Epithelial cell of prostate (primary cell): ENCODE measurements at regions not wholly inside any gene's neighbourhood (a gene's known extent, or its start where the extent isn't known, plus 50 kb on each side); places are given as distances from the start of the nearest gene placed in this dataset.
"Not testable (repeated sequence)": the region's sequence is repeated elsewhere in the genome, so short reads cannot be mapped to it uniquely, and the experiment has no call there.

Experiments
- DNase-seq: peaks from one replicate; pipeline ENCODE4 v3.0.0-alpha.2; 2011; ENCODE audit warnings: low read depth, low spot score
- H3K27ac ChIP-seq: fragments of 450-650 bp; 2 replicates; pipeline ENCODE4 v1.5.1; 2017; ENCODE audit warnings: mild to moderate bottlenecking

DNA sequence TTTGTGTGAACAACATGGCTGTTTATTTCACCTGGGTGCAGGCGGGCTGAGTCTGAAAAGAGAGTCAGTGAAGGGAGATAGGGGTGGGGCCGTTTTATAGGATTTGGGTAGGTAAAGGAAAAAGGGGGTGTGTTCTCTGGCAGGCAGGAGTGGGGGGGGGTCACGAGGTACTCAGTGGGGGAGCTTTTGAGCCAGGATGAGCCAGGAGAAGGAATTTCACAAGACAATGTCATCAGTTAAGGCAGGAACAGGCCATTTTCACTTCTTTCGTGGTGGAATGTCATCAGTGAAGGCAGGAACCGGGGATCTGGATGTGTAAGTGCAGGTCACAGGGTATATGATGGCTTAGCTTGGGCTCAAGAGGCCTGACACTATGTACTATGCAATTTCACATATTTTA lies 184.8 kb upstream of the SEMA3E start:
- not testable (repeated sequence) for DNase-seq, H3K27ac ChIP-seq

DNA sequence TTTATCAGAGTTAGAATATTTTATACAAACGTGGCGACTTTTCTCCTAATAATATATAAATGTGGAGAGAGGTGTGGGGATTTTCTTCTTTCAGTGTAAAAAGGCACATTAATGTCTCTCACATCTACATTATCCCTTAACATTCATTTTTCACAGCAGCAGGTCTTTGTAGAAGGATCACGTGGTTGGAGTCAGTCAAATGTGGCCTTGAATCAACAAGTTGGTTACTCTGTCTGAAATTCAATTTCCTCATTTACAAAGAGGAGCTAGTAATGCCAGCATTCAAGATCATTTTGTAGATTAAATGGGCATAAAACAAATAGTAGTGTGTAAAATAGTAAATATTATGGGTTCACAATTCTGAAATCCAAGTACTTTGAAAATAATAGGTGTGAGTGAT lies 183.1 kb upstream of the SEMA3E start:
- DNase-seq: no peak
- no peak overlapping the region for H3K27ac ChIP-seq

DNA sequence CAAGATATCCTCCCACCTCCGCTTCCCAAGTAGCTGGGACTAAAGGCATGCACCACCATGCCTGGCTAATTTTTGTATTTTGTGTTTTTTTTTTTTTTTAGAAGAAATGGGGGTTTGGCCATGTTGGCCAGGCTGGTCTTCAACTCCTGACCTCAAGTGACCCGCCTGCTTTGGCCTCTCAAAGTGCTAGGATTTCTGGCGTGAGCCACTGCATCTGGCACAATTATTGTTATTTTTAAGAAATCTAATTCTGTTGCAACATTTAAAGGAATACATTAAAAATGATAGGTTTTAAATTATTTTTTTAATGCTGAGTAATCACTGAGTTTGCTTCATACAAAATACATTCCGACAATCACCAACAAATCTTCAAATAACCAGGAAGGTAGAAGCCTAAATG lies 178.1 kb upstream of the SEMA3E start:
- no peak overlapping the region for H3K27ac ChIP-seq
- DNase-seq: no peak

DNA sequence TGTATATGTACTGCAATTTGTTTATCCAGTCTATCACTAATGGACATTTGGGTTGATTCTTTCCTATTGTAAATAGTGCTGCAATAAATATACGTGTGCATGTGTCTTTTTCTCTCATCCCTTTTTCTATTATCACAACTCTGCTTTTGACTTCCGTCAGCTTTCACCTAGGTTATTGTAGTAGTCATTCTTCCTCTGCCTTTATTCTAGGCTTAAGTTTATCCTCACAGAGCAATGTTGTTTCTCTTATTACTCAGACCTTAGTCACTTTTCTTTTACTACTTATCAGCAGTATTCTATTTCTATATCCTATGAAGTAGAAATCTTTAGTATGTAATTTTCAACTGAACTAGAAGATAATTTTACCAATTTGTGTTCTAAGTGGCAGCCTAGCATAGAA lies 175.3 kb upstream of the SEMA3E start:
- DNase-seq: peak; percentile 3
- H3K27ac ChIP-seq: no peak overlapping the region

DNA sequence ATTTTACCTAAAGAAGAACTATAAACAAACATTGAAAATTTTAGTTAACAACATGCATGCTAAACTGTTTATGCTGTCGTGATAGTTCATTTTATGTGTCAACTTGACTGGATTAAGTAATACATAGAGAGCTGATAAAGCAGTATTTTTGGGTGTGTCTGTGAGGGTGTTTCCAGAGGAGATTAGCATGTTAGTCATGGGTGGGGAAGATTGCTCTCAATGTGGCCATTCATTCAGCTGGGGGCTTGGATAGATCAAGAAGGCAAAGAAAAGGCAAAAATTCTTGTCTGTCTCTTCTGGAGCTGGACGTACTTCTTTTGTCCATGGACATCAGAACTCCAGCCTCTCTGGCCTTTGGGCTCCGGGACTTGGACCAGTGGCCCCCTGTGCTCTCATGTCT lies 172.9 kb upstream of the SEMA3E start:
- no peak for DNase-seq

DNA sequence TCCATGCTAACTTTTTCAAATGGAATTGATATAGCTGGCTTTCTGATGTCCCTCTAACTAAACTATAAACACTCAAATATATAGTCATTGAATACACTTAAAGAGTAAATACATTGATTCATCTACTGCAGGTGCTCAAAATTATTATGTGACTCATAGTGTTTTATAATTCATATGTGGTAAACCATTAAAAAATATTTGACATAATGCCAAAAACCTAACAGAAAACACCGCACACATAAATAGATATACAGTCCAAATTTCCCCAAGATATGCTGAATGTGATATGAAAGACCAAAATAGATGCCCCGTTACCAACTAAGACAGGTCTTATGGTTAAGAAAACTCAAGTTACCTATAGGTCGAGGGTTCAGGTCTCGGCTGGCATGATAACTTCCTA lies 171.7 kb upstream of the SEMA3E start:
- no peak overlapping the region for H3K27ac ChIP-seq
- no peak for DNase-seq

More for the DNA sequence above, 172.9 kb upstream of the SEMA3E start:
- no peak overlapping the region for H3K27ac ChIP-seq

DNA sequence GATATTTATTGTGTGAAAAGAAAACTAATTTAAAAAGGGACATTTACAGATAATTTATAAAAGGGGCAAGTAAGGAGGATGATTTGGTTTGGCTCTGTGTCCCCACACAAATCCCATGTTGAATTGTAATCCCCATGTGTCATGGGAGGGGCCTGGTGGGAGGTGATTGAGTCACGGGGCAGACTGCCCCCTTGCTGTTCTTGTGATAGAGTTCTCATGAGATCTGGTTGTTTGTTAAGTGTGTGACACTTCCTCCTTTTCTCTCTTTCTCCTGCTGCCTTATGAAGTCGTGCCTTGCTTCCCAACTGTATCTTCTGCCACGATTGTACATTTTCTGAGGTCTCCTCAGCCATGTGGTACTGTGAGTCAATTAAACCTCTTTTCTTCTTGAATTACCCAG lies 171.0 kb upstream of the SEMA3E start:
- no peak overlapping the region for H3K27ac ChIP-seq
- no peak for DNase-seq

DNA sequence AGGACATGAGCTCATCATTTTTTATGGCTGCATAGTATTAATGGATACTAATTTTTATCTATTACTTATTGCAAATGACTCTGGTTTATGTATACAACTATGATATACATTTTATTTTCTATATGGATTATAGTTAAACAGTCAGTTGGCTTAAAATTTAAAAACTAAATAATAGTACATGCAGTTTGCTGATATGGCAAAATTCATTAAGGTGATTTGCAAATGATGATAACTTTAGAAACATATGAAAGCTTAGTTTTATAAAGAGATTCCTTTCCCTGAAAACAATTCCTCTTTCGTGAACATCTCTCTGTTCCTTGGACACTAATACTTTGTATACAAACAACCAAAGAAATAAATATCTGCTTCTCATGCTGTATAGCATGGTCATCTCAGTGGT lies 165.5 kb upstream of the SEMA3E start:
- no peak overlapping the region for H3K27ac ChIP-seq
- no peak for DNase-seq

DNA sequence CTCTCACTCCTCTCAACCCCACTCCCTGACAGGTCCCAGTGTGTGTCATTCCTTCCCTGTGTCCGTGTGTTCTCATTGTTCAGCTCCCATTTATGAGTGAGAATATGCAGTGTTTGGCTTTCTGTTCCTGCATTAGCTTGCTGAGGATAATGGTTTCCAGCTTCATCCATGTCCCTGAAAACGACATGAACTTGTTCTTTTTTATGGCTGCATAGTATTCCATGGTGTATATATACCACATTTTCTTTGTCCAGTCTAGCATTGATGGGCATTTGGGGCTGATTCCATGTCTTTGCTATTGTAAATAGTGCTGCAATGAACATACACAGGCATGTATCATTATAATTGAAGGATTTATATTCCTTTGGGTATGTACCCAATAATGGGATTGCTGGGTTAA lies 163.6 kb upstream of the SEMA3E start:
- DNase-seq, H3K27ac ChIP-seq: not testable (repeated sequence)

DNA sequence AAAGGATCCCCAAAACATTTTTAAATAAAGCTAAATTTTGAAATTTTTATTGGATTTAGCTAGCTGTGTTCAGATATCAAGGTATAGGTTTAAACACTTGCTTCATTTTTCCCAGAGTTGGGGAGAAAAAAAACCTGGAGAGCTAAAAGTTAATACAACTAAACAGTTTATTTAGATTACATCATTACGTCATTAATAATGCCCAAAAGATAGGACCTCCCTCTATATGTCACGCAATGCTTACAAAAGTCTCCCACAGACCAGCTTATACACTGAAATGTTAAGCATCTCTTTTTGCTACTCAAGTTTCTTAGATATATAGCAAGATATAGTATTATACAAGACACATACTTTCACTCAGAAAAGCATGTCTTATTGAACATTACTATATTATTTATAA lies 160.0 kb upstream of the SEMA3E start:
- H3K27ac ChIP-seq: no peak overlapping the region
- DNase-seq: no peak

DNA sequence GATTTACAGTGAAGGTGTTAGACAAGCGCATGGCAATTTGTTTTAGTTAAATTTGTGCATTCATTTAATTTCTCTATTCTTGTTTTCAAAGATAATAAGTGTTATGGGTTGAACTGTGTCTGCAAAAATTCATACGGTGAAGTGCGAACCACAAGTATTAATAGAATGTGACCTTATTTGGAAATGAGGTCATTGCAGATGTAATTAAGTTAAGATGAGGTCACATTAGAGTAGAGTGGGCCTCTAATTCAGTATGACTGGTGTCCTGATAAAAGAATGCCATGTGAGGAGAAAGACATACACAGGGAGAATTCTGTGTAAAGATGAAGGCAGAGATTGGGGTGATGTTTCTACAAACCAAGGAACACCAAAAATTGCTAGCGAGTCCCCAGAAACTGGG lies 158.8 kb upstream of the SEMA3E start:
- H3K27ac ChIP-seq: no peak overlapping the region
- DNase-seq: no peak

DNA sequence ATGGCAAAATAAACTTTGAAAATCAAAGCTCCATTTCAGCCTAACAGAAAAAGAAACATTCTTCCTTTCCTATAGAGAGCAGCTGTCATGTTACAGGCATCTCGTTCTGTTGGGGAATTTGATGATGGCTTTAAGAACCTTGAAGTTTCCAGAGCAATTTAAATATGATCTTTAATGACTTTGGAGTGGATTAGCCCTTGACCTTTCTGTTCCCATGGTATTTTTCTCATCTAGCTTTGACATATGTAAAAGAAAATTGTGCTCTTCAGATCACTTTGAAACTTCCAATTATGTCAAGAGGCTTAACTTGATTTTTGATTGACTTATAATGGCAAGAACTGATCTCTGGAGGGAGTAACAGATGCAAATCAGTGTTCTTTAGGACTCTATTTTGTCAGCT lies 157.6 kb upstream of the SEMA3E start:
- H3K27ac ChIP-seq: no peak overlapping the region
- DNase-seq: no peak

DNA sequence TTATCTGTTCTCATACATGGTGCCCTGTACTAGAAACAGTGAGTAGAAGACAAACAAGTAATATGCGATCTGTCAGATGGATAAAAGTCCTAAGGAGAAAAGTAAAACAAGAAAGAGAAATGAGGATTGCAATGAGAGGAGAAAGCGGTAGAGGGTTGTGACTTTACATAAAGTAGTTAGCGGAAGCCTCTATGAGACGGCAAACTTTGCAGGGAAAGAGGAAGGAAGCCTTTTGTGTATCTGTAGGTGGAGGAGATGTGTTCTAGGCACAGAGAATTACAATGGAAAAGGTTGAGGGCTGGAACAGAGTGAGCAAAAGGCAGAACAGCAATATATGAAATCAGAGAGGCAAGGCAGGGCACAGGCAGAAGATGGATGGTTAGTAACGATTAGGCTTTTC lies 150.4 kb upstream of the SEMA3E start:
- no peak for DNase-seq
- no peak overlapping the region for H3K27ac ChIP-seq

DNA sequence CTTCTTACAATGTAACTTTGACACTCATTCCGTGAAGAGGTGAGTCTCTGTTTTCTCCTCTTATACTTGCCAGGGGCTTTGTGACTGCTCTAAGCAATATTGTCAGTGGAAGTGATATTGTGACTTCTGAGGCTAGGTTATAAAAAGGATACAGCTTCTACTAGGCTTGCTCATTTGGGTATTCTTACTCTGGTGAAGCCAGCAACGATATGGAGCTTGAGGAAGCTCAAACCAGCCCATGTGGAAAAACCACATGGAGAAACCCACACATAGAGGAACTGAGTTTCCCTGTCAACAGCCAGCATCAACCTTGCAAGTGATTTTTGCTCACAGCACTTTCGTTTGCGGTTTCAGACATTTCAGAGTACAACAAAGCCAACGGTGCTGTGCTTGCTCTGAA lies 149.6 kb upstream of the SEMA3E start:
- H3K27ac ChIP-seq: no peak overlapping the region
- no peak for DNase-seq

DNA sequence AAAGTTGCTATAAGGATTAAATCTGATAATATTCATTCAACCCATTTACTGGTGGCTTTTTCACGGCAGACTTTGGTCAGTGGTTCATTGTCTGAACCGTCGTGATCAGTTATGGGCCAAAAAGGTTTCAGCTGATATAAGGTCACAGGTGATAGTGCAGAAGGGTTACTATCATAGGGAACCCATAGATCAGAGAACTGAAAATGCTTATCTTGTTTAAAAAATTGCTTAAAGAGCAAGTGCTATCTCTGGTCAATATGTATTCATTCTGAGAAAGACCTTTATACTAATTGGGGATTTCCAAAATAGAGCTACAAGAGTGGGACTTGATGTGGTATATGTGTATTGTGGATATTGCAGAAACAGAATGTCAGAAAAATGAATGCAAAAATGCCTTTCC lies 147.8 kb upstream of the SEMA3E start:
- no peak overlapping the region for H3K27ac ChIP-seq
- DNase-seq: no peak

DNA sequence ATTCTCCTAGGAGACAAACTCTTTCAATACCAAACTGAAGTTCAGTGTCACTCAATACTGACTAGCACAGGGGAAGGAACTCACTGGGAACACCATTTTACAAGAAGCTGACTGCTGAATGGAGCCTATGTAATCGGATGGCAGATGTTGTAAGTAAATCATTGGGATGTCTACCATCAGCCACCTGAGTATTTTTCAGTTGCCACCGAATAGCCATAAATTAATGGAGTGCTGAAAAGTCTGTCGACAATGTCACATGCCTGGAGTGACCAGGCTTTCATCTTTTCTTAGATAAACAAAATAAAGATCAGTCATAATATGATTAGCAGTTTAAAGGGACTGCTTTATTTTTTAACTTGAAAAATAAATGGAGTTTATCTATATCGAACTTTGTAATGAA lies 145.9 kb upstream of the SEMA3E start:
- no peak overlapping the region for H3K27ac ChIP-seq
- DNase-seq: no peak

DNA sequence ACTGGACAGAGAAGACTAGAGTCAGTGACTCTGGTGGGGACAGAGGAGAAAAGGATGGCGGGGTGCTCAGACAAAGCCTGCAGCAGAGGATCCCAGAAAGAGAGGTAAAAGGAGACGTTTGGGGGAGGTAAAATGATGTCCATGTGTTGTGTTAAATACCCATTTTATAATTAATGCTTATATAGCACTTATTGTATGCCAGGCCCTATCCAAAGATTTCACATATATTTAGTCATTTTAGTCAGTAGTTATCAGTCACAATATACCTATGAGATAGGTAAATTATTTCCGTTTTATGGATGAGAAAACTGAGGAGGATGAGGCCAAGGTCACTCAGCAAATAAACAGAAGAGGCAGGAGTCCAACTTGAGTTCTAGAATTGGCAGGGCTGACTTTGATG lies 144.6 kb upstream of the SEMA3E start:
- DNase-seq: no peak
- no peak overlapping the region for H3K27ac ChIP-seq

DNA sequence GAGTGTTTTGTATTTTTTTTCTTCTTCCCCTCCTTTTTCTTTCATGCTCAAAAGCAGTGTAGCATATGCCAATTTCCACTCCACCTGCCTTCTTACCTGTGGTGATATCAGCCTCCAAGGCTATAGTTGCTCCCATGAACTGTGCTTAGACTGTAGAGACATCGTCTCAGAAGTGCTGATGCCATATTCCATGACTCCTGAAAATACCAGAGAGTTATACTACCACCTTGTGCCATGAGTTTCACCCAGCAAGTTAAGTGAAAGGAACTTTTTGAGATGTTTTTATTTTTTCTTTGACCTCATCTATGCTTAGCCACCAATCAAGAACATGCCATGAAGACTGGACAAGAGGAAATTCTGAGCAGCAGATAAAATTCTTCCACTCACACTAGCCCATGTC lies 142.8 kb upstream of the SEMA3E start:
- no peak for DNase-seq
- H3K27ac ChIP-seq: no peak overlapping the region

DNA sequence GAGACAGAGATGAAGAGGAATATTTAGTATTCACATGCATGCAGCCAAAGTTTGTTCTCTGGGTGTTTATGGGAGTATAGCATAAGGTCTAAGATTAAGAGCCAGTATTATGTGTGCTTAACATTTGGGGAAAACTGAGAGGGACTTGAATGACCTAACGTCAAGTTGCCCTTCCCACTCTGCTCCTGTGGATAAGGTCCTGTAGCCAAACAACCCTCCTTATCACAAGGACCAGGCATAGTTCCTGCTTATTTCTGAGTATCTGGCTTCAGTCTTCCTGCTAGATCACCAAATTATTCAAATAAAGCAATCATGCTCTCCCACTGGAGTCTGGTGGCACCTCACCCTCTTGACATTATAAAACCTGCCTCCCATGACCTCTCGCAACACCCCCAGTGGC lies 137.9 kb upstream of the SEMA3E start:
- no peak for DNase-seq
- H3K27ac ChIP-seq: no peak overlapping the region

DNA sequence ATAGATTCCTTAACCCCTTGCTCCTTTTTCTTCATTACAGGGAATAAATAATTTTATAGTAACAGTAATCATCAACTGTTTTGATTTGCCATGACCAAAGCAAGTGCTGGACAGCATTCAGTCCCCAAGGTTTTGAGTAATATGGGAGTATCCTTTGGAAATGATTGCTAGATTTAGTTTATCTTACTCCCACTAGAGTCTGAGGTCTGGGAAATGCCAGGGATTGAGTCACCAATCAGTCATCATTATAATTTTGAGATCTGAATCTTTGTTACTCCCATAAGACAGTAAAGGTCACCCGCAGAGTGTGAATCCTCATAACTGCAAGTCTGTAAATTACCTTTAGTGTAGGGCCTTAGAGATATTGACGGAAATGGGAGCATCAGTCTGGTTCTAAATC lies 133.7 kb upstream of the SEMA3E start:
- H3K27ac ChIP-seq: no peak overlapping the region
- no peak for DNase-seq

DNA sequence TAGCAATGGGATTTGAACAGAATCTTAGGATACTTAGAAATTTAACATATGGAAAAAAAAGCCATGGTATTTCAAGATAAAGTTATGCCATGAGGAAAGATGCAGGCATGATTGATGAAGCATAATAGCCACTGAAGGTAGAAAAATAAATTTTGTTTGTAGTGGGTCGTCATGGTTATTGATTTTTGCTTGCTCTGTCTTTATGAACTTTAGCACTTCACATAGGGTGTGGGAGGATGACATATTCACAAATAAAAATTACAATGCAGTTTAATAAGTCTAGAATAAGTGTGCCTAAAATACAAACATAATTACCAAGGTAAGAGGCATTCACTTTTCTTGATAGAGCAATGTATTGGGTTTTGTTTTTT lies 129.1 kb upstream of the SEMA3E start:
- DNase-seq: no peak
- no peak overlapping the region for H3K27ac ChIP-seq

DNA sequence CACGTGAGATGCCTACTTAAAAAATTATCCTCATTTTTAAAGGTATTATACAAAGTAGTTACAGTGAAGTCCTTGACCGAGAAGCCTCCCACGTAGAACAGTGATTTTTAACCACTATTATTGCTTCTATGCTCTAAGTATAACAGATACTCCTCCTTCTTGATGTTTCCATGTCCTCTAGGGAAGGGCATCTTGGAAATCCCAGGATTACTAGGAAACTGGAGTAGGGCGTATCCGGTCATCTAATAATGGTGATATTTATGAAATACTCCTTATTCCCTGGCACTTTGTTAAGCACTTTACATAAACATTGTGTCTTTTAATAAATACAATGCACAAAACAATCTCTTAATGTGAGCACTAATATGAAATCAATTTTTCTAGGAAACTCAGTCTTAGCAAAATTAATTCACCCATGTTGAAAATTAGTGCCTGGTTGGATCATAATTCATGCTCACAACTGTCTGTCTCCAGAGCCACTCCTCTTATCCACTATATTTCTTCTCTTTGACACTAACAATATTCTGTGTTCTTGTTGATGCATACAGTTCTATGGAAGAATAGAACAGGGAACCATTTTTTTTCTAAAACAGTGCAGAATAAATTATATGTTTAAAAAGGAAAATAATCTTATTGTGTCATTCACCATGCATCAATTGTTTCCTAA lies 128.6 kb upstream of the SEMA3E start:
- DNase-seq: no peak
- H3K27ac ChIP-seq: no peak overlapping the region

DNA sequence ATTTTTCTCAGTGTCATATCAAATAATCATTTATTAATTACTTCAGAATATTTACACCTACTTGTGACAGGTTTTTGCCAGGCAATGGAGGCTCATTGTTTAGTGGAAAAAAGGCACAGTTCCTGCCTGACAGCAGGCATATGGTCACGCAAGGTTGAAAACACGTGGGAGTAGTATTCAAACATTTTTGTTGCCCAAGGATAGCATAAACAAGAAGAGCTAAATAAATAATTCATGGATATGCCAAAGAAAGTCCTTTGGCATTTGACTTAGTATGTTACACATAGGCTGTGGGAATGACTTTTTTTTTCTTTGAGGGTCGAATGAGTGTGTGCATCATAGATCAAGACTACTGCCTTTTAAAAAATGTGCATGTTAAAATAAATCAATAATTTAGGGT lies 120.5 kb upstream of the SEMA3E start:
- DNase-seq: no peak
- no peak overlapping the region for H3K27ac ChIP-seq
